PC-9 (cell line): ENCODE measurements at regions not wholly inside any gene's neighbourhood (a gene's known extent, or its start where the extent isn't known, plus 50 kb on each side); places are given as distances from the start of the nearest gene placed in this dataset.

Experiments
- CTCF ChIP-seq: fragments of 200-600 bp; sonication (generic); conservative IDR thresholded peaks from 2 replicates; pipeline ENCODE4 v1.6.1; 2017; ENCODE audit warnings: mixed run types, antibody characterized with exemption, mild to moderate bottlenecking, moderate library complexity
- EZH2 ChIP-seq: fragments of 200-600 bp; sonication (generic); IDR thresholded peaks from 2 replicates; pipeline ENCODE4 v1.8.0; 2017; ENCODE audit warnings: antibody characterized with exemption, low read depth

- TF ChIP-seq EZH2: no peak
- TF ChIP-seq CTCF: no peak
Observed at GRCh38 chr16:50933262-50933661, 191.4 kb downstream of the CYLD start.
